SK-N-MC (cell line): ENCODE measurements at regions not wholly inside any gene's neighbourhood (a gene's known extent, or its start where the extent isn't known, plus 50 kb on each side); places are given as distances from the start of the nearest gene placed in this dataset.

Experiments used
- EZH2 ChIP-seq: fragments of 200-600 bp; sonication (generic); IDR thresholded peaks from one replicate; pipeline ENCODE4 v1.6.1; 2017; ENCODE audit warnings: antibody characterized with exemption
- FOXP2 ChIP-seq: optimal IDR thresholded peaks from 2 replicates; pipeline ENCODE3; 2011; ENCODE audit warnings: mild to moderate bottlenecking, moderate library complexity; ENCODE audit not compliant: insufficient read depth; ENCODE audit errors: extremely low read length, control extremely low read depth
- POLR2AphosphoS5 ChIP-seq: IDR thresholded peaks from 2 replicates; pipeline ENCODE4 v1.6.1; 2012; ENCODE audit warnings: mild to moderate bottlenecking, low read depth, low read length, borderline replicate concordance

DNA sequence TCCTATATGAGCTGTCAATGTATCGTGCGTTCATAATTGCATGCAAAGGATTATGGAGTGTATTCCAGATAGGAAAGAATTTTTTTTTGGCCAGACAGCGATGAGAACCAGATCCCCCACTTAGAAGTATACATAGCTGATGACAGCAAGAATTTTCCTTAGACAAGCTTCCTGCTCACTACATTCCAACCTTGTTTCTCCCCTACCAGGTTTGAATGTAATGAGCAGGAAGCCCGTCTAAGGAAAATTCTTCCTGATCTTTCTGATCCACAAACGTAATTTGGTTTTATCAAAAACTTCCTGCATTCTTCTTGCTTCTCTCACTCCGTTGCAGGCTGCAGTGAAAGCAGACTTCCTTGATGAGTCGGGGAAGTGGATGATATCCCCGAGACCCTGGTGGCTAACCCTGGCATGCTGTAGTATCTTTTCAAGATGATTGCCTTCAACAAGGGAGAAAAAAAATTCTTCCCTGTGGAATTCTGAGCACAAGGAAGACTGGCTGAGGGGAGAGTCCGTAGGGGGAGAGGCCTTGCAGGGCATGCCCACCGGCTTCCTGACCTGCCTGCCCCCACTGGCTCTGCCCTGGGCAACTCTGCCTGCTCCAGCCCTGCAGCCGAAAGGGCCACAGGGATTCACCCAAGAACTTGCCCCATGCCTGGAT lies 243.1 kb downstream of the TLE3 start:
- no peak for TF ChIP-seq POLR2AphosphoS5
- TF ChIP-seq EZH2, result no peak
- TF ChIP-seq FOXP2, result no peak
